ENCODE measurements at regions not wholly inside any gene's neighbourhood (a gene's known extent, or its start where the extent isn't known, plus 50 kb on each side); places are given as distances from the start of the nearest gene placed in this dataset.
A peak's percentile ranks its signal among the peaks of the same experiment; 100 is the strongest.

DNA sequence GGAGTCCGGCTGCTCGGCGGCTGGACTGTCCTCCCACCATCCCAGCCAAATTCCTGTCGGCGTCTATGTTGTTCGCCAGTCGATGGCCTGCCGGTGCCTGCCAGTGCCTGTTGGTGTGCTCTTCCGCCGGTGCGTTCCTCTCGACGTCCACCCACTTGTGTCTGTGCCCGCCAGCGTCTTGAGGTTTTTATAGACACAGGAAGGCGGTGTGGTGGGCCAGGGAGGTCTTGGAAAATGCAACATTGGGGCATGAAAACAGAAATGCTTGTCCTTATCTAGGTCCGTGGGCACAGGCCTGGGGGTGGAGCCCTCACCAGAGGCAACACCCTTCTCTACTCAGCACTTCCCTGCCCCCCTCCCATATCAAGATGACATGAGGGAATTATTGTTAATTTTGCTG is 167.8 kb downstream of the IRF8 start:
- H3K27me3 ChIP-seq: no peaks in the 10 kb centered on the region
- no peak for TF ChIP-seq CTCF (IDR thresholded peaks at IDR 0.05)
- WGBS, 2 donors: 77 to 85% methylated on average over 17 of the region's 17 CpGs
- H3K36me3 ChIP-seq: no peaks in the 10 kb centered on the region
- no peak overlapping the region for H3K4me3 ChIP-seq
- peak in 1 of 6 donors; percentile 20 for DNase-seq
- H3K27ac ChIP-seq: no peak overlapping the region
- no peak for ATAC-seq
- H3K9me3 ChIP-seq: no peaks in the 10 kb centered on the region
- no peaks in the 10 kb centered on the region for H3K4me1 ChIP-seq
- intact Hi-C loops (cut with DNase I): loop anchor here in 1 of 3 donors (10.0 kb wide), 1 partner anchor 448 kb away; the partner anchor contains the start of gene FOXF1
- no peak for FAIRE-seq

GRCh38 chr16:86067516-86067915 is 168.6 kb downstream of the IRF8 start:
- intact Hi-C loops (cut with DNase I): loop anchor here in 1 of 3 donors (10.0 kb wide), 1 partner anchor 447 kb away; the partner anchor contains the start of gene FOXF1
- no peaks in the 10 kb centered on the region for H3K9me3 ChIP-seq
- H3K4me1 ChIP-seq: no peaks in the 10 kb centered on the region
- DNase-seq: peak in 1 of 6 donors; percentile 21
- H3K27me3 ChIP-seq: no peaks in the 10 kb centered on the region
- H3K36me3 ChIP-seq: no peaks in the 10 kb centered on the region
- no peak for TF ChIP-seq CTCF (IDR thresholded peaks at IDR 0.05)
- no peak overlapping the region for H3K27ac ChIP-seq
- FAIRE-seq: no peak
- ATAC-seq: no peak
- H3K4me3 ChIP-seq: no peak overlapping the region
- 72 to 91% methylated on average over 10 of the region's 10 CpGs for WGBS, 2 donors

- intact Hi-C loops (cut with DNase I): loop anchor here in 1 of 3 donors (10.0 kb wide), 1 partner anchor 447 kb away; the partner anchor contains the start of gene FOXF1
- WGBS, 2 donors: 73 to 85% methylated on average over 8 of the region's 8 CpGs
- Histone ChIP-seq H3K27me3 (no peaks in the 10 kb centered on the region), H3K4me1 (no peaks in the 10 kb centered on the region), H3K27ac (no peak overlapping the region), H3K4me3 (no peak overlapping the region), H3K36me3 (no peaks in the 10 kb centered on the region), H3K9me3 (no peaks in the 10 kb centered on the region)
- no peak for TF ChIP-seq CTCF (IDR thresholded peaks at IDR 0.05)
- no peak for ATAC-seq
- FAIRE-seq: no peak
- peak in 1 of 6 donors; percentile 17 for DNase-seq
Measured at GRCh38 chr16:86067936-86068335, 169.0 kb downstream of the IRF8 start.

GRCh38 chr16:86068722-86069121 is 169.8 kb downstream of the IRF8 start:
- Histone ChIP-seq H3K27me3 (no peaks in the 10 kb centered on the region), H3K4me1 (no peaks in the 10 kb centered on the region), H3K9me3 (no peaks in the 10 kb centered on the region), H3K4me3 (no peak overlapping the region), H3K27ac (no peak overlapping the region), H3K36me3 (no peaks in the 10 kb centered on the region)
- peak in 1 of 6 donors; percentile 3 for DNase-seq
- 89 to 95% methylated on average over 8 of the region's 8 CpGs for WGBS, 2 donors
- no peak for TF ChIP-seq CTCF (IDR thresholded peaks at IDR 0.05)
- FAIRE-seq: no peak
- ATAC-seq: no peak
- intact Hi-C loops (cut with DNase I): loop anchor here in 1 of 3 donors (10.0 kb wide), 1 partner anchor 446 kb away; the partner anchor contains the start of gene FOXF1

- H3K27me3 ChIP-seq: no peaks in the 10 kb centered on the region
- ATAC-seq (no peak), DNase-seq (peak in 1 of 6 donors; percentile 48), FAIRE-seq (no peak)
- H3K9me3 ChIP-seq: no peaks in the 10 kb centered on the region
- H3K4me3 ChIP-seq: no peak overlapping the region
- intact Hi-C loops (cut with DNase I): loop anchor here (5.0 to 10.0 kb wide), 2 partner anchors 445 to 447 kb away; partner anchors contain the start of gene FOXF1 (in 1 of the 3)
- H3K27ac ChIP-seq: no peak overlapping the region
- no peaks in the 10 kb centered on the region for H3K36me3 ChIP-seq
- WGBS, 2 donors: 70 to 85% methylated on average over 21 of the region's 21 CpGs
- TF ChIP-seq CTCF (IDR thresholded peaks at IDR 0.05): no peak
- no peaks in the 10 kb centered on the region for H3K4me1 ChIP-seq
Measured at GRCh38 chr16:86069736-86070298, 170.9 kb downstream of the IRF8 start.

All from pancreas (tissue), 10 donors.